ENCODE measurements at regions not wholly inside any gene's neighbourhood (a gene's known extent, or its start where the extent isn't known, plus 50 kb on each side); places are given as distances from the start of the nearest gene placed in this dataset.

DNA sequence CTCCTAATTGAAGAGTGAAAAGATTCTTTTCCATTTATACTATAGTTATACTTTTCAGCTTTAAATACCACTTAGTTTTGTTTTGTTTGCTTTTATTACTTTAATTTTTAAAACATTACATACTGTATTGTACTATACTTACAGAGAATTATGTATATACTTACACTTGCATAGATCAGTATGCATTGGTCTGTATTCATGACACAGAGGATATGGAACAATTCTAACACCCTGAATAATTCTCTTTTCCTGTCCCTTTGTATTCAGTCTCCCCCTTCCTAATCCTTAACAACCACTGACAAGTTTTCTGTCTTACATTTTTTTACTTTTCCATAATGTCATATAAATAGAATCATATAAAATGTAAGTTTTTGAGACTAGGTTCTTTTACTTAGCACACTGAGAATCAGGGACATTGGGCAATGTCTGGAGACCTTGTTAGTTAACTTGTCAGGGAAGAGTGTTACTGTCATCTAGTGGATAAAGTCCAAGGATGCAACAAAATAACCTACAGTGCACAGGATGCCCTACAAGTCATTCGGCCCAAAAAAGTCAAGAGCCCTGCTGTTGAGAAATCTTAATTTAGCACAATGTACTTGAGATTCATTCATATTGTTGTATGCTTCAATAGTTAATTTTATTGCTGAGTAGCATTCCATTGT lies 95.7 kb upstream of the MCTP2 start:
- Histone ChIP-seq H3K79me2 (ENCODE audit: insufficient read depth, low read length) (no peaks in the 10 kb centered on the region), H3K27me3 (ENCODE audit: insufficient read depth, low read length) (peaks cover 64% of the 10 kb centered on the region), H3K9me3 (ENCODE audit: control insufficient read depth in 1 of 2, insufficient read depth in 1 of 2, low read depth in 1 of 2, low read length in 2 of 2) (no peaks in the 10 kb centered on the region), H4K20me1 (ENCODE audit: insufficient read depth) (no peaks in the 10 kb centered on the region), H3K9ac (ENCODE audit: low read length) (no peak overlapping the region), H3K36me3 (ENCODE audit: control insufficient read depth in 1 of 2, insufficient read depth in 2 of 2, low read length in 2 of 2) (no peaks in the 10 kb centered on the region), H3K27ac (ENCODE audit: low read depth, low read length) (no peak overlapping the region), H2AFZ (ENCODE audit: low read depth, low read length, poor library complexity, severe bottlenecking) (no peak overlapping the region), H3K4me3 (replicated peaks in 1 of 2; ENCODE audit: low read depth in 1 of 2, low read length in 2 of 2) (no peak overlapping the region), H3K9me2 (ENCODE audit: insufficient read depth) (no peaks in the 10 kb centered on the region), H3K4me1 (ENCODE audit: control insufficient read depth in 1 of 2, insufficient read depth in 2 of 2, low read length in 2 of 2) (no peaks in the 10 kb centered on the region), H3K4me2 (ENCODE audit: low read length) (no peak overlapping the region)
- BruUV-seq (replicated peaks): no TSS peak
- TF ChIP-seq TCF7L2 (IDR thresholded peaks at IDR 0.05; ENCODE audit: borderline replicate concordance, extremely low read depth, insufficient read depth, insufficient read length): no peak
- no peak for TF ChIP-seq JUND (IDR thresholded peaks at IDR 0.05)
- TF ChIP-seq, protein P1, sequence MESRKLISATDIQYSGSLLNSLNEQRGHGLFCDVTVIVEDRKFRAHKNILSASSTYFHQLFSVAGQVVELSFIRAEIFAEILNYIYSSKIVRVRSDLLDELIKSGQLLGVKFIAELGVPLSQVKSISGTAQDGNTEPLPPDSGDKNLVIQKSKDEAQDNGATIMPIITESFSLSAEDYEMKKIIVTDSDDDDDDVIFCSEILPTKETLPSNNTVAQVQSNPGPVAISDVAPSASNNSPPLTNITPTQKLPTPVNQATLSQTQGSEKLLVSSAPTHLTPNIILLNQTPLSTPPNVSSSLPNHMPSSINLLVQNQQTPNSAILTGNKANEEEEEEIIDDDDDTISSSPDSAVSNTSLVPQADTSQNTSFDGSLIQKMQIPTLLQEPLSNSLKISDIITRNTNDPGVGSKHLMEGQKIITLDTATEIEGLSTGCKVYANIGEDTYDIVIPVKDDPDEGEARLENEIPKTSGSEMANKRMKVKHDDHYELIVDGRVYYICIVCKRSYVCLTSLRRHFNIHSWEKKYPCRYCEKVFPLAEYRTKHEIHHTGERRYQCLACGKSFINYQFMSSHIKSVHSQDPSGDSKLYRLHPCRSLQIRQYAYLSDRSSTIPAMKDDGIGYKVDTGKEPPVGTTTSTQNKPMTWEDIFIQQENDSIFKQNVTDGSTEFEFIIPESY (IDR thresholded peaks at IDR 0.05; ENCODE audit: extremely low read depth, insufficient replicate concordance, low read length): no peak
- TF ChIP-seq ATF3 (IDR thresholded peaks at IDR 0.05): no peak
- TF ChIP-seq POLR2AphosphoS5 (IDR thresholded peaks at IDR 0.05; ENCODE audit: low read depth, low read length): no peak
- TF ChIP-seq EZH2phosphoT487 (IDR thresholded peaks at IDR 0.05; ENCODE audit: borderline replicate concordance): no peak
- no peak for TF ChIP-seq FOSL1 (IDR thresholded peaks at IDR 0.05; ENCODE audit: low read depth)
- DNase-seq (ENCODE audit: low read depth, low spot score) (no peak), ATAC-seq (no peak)
- POLR2A ChIA-PET: no interaction called here
- CTCF ChIA-PET: interaction anchor here (1.4 kb wide), 1 partner anchor 16 kb away, joined by 5 read pairs; no protein-coding TSS in a partner anchor
- intact Hi-C loops (cut with micrococcal nuclease): no loop called here
- RAD21 ChIA-PET (ENCODE audit: low non-redundant PET in 1 of 2, low total read pairs in 2 of 2, uncharacterized antibody in 2 of 2, unreplicated experiment in 2 of 2): no interaction called here
